ENCODE measurements at regions not wholly inside any gene's neighbourhood (a gene's known extent, or its start where the extent isn't known, plus 50 kb on each side); places are given as distances from the start of the nearest gene placed in this dataset.

DNA sequence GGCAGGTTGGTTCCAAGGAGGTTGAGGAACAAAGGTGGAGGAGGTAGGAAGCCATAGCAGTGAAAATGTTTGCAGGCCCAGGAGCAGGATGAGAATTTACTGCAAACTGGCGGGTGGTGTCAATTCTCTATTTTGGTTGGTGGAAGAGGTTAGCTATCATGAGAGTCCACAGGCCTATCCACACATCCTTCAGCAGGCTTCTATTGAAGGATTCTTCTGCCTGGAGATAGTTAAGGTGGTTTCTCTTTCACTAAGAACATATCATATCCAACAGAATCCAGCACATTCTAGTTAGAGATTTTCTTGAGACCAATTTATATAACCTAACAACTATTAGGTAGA, 68.9 kb upstream of the DYRK2 start:
- H3K27ac ChIP-seq: no peak overlapping the region
- ChIA-PET POLR2A (ENCODE audit: low non-redundant PET) (no interaction called here), CTCF (no interaction called here)
- TF ChIP-seq, protein P1, sequence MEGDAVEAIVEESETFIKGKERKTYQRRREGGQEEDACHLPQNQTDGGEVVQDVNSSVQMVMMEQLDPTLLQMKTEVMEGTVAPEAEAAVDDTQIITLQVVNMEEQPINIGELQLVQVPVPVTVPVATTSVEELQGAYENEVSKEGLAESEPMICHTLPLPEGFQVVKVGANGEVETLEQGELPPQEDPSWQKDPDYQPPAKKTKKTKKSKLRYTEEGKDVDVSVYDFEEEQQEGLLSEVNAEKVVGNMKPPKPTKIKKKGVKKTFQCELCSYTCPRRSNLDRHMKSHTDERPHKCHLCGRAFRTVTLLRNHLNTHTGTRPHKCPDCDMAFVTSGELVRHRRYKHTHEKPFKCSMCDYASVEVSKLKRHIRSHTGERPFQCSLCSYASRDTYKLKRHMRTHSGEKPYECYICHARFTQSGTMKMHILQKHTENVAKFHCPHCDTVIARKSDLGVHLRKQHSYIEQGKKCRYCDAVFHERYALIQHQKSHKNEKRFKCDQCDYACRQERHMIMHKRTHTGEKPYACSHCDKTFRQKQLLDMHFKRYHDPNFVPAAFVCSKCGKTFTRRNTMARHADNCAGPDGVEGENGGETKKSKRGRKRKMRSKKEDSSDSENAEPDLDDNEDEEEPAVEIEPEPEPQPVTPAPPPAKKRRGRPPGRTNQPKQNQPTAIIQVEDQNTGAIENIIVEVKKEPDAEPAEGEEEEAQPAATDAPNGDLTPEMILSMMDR (conservative IDR thresholded peaks at IDR 0.05; ENCODE audit: low read depth): no peak
- no peak for DNase-seq (ENCODE audit: low spot score)

DNA sequence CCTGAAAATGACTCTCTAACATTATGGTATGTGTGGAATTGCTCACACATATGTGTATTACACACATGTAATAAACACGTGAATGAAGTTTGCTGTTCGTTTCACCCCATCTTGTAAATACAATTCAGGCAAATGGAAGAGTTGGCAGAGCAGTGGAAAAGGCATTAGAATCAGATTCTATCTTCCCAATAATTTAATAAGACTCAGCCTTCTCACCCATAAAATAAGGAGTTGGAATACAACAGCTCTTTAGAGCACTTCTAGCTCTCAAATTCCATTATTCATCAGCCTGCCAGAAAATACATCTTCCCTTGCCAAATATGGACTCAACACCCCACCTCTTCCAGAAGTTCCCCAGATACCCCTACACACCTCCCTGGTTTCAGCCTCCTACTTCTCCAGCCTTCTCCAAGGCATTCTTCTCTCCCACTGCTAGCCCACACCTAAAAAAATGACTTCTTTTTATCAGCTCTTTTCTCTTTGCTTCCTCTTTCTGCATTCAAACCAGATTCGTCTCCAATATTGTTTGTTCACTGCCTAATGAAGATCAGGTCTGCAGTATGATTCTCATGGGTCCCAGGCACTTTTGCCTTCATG, 66.2 kb upstream of the DYRK2 start:
- ChIA-PET CTCF (no interaction called here), POLR2A (ENCODE audit: low non-redundant PET) (no interaction called here)
- TF ChIP-seq, protein P1 (conservative IDR thresholded peaks at IDR 0.05; ENCODE audit: low read depth): no peak
- no peak for DNase-seq (ENCODE audit: low spot score)
- no peak overlapping the region for H3K27ac ChIP-seq

DNA sequence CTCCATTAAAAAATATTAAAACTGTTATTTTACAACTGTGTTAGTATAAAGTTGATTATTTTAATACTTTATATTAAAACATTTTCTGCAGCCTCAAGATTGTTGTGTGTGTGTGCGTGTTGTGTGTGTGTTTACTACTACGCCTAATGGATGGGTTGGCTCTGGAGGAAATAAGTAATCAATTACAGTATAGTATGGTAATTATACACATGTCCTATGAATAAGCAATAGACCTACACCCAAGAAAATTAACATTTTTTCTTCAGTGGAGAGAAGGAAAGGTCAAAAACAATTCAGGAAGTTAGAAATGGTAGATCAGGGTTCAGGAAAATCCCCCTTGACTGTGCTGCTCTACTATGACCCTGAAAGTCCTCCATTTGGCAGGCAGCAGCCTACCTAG, 65.7 kb upstream of the DYRK2 start:
- no peak for DNase-seq (ENCODE audit: low spot score)
- H3K27ac ChIP-seq: no peak overlapping the region
- TF ChIP-seq, protein P1 (conservative IDR thresholded peaks at IDR 0.05; ENCODE audit: low read depth): no peak
- ChIA-PET POLR2A (ENCODE audit: low non-redundant PET) (no interaction called here), CTCF (no interaction called here)

DNA sequence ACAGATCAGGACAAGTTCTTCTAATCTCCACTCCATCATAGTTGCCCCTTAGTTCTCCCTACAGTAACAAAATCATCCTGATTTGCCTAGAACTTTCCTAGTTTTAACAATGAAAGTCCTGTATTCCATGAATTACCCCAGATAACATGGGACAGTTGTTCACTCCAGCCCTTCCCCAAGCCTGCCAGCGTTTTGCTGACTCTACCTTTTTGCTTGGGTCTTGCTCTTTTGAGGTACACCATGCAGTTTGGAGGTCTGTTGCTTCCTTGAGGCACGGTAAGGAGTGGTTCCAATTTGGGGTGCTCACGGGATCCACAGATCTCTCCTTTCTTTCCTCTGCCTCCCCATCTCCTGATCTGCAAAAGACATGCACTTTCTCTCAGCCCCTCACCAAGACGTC, 61.6 kb upstream of the DYRK2 start:
- ChIA-PET POLR2A (ENCODE audit: low non-redundant PET) (no interaction called here), CTCF (no interaction called here)
- no peak overlapping the region for H3K27ac ChIP-seq
- TF ChIP-seq, protein P1 (conservative IDR thresholded peaks at IDR 0.05; ENCODE audit: low read depth): no peak
- no peak for DNase-seq (ENCODE audit: low spot score)

DNA sequence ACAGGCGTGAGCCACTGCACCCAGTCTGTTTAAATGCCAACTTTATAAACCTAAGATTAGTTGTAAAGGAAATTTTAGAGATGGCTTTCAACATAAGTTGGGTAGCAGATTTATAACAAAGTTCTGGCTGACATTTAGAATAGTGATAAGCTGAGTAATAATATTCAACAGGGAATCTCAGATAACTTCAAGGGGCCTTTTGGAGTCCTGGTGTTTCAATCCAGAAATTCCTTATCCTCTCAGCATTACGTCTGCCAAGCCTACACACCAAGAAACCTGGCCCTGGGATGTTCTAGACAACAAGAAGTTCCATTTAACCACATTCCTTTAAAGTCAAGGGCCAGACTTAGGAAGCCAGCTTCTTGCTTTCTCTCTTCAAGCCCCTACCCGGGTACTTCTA, 59.5 kb upstream of the DYRK2 start:
- CTCF ChIA-PET: no interaction called here
- H3K27ac ChIP-seq: no peak overlapping the region
- DNase-seq (ENCODE audit: low spot score): no peak
- POLR2A ChIA-PET (ENCODE audit: low non-redundant PET): no interaction called here
- TF ChIP-seq, protein P1 (conservative IDR thresholded peaks at IDR 0.05; ENCODE audit: low read depth): no peak

DNA sequence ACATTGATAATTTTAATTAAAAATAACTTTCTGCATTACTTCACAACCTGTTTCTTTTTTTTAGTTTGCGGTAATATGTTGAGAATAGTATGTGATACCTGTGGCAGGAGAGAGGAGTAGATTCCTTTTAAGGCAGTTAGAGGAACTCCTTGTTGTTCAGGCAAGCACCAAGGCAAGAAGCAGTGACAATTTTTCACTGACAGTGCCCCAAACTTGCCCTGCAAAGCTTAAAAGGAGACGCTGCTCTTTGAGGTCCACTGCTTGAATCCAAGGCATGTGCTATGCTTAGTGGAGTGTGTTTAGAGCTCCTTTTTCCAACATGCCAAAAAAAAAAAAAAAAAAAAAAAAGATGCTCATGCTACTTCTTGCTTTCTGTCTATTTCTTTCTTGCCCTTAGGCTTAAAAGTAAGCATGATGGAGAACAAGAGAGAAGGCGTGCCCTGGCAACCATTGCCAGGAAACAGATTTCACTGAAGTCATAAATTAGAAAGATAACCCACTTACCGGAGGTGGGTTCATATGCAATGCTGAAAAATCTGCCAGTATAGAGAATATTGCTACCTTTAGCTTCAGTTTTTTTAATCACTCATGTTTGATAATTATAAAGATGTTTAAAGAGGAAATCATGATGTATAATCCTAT, 58.3 kb upstream of the DYRK2 start:
- no peak overlapping the region for H3K27ac ChIP-seq
- TF ChIP-seq, protein P1 (conservative IDR thresholded peaks at IDR 0.05; ENCODE audit: low read depth): no peak
- CTCF ChIA-PET: interaction anchor here (0.6 to 1.0 kb wide), 3 partner anchors 12 to 498 kb away, joined by 3 read pairs; no protein-coding TSS in a partner anchor
- no peak for DNase-seq (ENCODE audit: low spot score)
- POLR2A ChIA-PET (ENCODE audit: low non-redundant PET): no interaction called here

All from RWPE1 (cell line).